WERI-Rb-1 (cell line): ENCODE measurements at regions not wholly inside any gene's neighbourhood (a gene's known extent, or its start where the extent isn't known, plus 50 kb on each side); places are given as distances from the start of the nearest gene placed in this dataset.

Source experiments
- DNase-seq: peaks from one replicate; pipeline ENCODE4 v3.0.0-alpha.2; 2020
- H3K27ac ChIP-seq: fragments of 250-450 bp; sonication (Bioruptor Pico); 2 replicates; pipeline ENCODE4 v1.5.1; 2020; ENCODE audit warnings: mild to moderate bottlenecking, moderate library complexity
- H3K27me3 ChIP-seq: fragments of 250-450 bp; sonication (Bioruptor Pico); 2 replicates; pipeline ENCODE4 v1.5.1; 2021; ENCODE audit warnings: mild to moderate bottlenecking, low read depth, moderate library complexity; ENCODE audit not compliant: insufficient read depth, severe bottlenecking
- H3K36me3 ChIP-seq: fragments of 250-450 bp; sonication (Bioruptor Pico); 2 replicates; pipeline ENCODE4 v1.5.1; 2020; ENCODE audit warnings: mild to moderate bottlenecking, moderate library complexity
- H3K4me3 ChIP-seq: 2 replicates; pipeline ENCODE4 v1.5.1; 2011; ENCODE audit warnings: low read depth, mild to moderate bottlenecking, control low read depth, low read length
- H3K9me3 ChIP-seq: fragments of 250-450 bp; sonication (Bioruptor Pico); 2 replicates; pipeline ENCODE4 v1.5.1; 2021; ENCODE audit warnings: mild to moderate bottlenecking, moderate library complexity; ENCODE audit not compliant: severe bottlenecking
- CTCF ChIP-seq: IDR thresholded peaks from 2 replicates; pipeline ENCODE4 v1.5.1; 2011; ENCODE audit warnings: low read depth, mild to moderate bottlenecking, control low read depth, inconsistent platforms, low read length

GRCh38 chr4:189494407-189494806 is 446.3 kb upstream of the FRG1 start:
- H3K36me3 ChIP-seq: no peaks in the 10 kb centered on the region
- no peak overlapping the region for H3K4me3 ChIP-seq
- peaks cover 60% of the 10 kb centered on the region for H3K27me3 ChIP-seq
- H3K27ac ChIP-seq: no peak overlapping the region
- no peaks in the 10 kb centered on the region for H3K9me3 ChIP-seq
- no peak for TF ChIP-seq CTCF
- no peak for DNase-seq

- DNase-seq: no peak
- no peak for TF ChIP-seq CTCF
- H3K9me3 ChIP-seq: no peaks in the 10 kb centered on the region
- H3K36me3 ChIP-seq: no peaks in the 10 kb centered on the region
- peaks cover 77% of the 10 kb centered on the region for H3K27me3 ChIP-seq
- H3K4me3 ChIP-seq: no peak overlapping the region
- no peak overlapping the region for H3K27ac ChIP-seq
These were observed 443.2 kb upstream of the FRG1 start for GRCh38 chr4:189497516-189497915.

GRCh38 chr4:189497996-189498395 is 442.7 kb upstream of the FRG1 start:
- no peak for TF ChIP-seq CTCF
- no peak overlapping the region for H3K4me3 ChIP-seq
- H3K27me3 ChIP-seq: peaks cover 78% of the 10 kb centered on the region
- H3K27ac ChIP-seq: no peak overlapping the region
- no peak for DNase-seq
- H3K9me3 ChIP-seq: no peaks in the 10 kb centered on the region
- no peaks in the 10 kb centered on the region for H3K36me3 ChIP-seq

- H3K4me3 ChIP-seq: no peak overlapping the region
- no peak for DNase-seq
- no peaks in the 10 kb centered on the region for H3K9me3 ChIP-seq
- no peak overlapping the region for H3K27ac ChIP-seq
- no peaks in the 10 kb centered on the region for H3K36me3 ChIP-seq
- peaks cover 81% of the 10 kb centered on the region for H3K27me3 ChIP-seq
- TF ChIP-seq CTCF: no peak
These were observed 442.2 kb upstream of the FRG1 start for GRCh38 chr4:189498457-189498856.

GRCh38 chr4:189499696-189500095 is 441.0 kb upstream of the FRG1 start:
- no peak for DNase-seq
- no peak for TF ChIP-seq CTCF
- Histone ChIP-seq H3K36me3 (no peaks in the 10 kb centered on the region), H3K27ac (no peak overlapping the region), H3K27me3 (peaks cover 78% of the 10 kb centered on the region), H3K4me3 (no peak overlapping the region), H3K9me3 (no peaks in the 10 kb centered on the region)

GRCh38 chr4:189500970-189501369 is 439.7 kb upstream of the FRG1 start:
- no peak for DNase-seq
- no peaks in the 10 kb centered on the region for H3K36me3 ChIP-seq
- H3K27me3 ChIP-seq: peaks cover 78% of the 10 kb centered on the region
- H3K27ac ChIP-seq: no peak overlapping the region
- H3K9me3 ChIP-seq: no peaks in the 10 kb centered on the region
- TF ChIP-seq CTCF: no peak
- H3K4me3 ChIP-seq: no peak overlapping the region
